ENCODE measurements at regions not wholly inside any gene's neighbourhood (a gene's known extent, or its start where the extent isn't known, plus 50 kb on each side); places are given as distances from the start of the nearest gene placed in this dataset.

DNA sequence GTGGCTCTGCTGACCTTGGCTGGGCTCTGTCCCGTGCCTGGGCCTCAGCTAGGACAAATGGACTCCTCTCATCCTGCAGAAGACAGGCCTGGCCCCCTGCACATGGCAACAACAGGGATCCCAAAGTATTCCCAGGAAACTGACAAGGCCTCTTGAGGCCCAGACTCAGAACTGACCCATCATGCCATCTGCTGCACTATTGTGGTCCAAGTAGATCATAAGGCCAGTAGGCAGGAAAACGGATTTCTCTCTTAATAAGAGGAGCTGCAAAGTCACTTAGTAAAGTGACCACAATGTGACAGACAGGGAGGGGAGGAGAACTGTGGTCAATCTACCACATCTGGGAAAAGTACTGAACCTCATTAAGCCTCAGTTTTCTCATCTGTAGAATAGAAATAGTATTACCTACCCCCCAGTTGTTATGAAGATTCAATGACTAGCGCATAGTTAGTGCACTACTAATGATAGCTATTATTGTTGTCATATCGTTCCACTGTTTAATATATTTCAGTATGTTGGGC, 62.1 kb upstream of the TNRC6A start:
- TF ChIP-seq, protein P1, sequence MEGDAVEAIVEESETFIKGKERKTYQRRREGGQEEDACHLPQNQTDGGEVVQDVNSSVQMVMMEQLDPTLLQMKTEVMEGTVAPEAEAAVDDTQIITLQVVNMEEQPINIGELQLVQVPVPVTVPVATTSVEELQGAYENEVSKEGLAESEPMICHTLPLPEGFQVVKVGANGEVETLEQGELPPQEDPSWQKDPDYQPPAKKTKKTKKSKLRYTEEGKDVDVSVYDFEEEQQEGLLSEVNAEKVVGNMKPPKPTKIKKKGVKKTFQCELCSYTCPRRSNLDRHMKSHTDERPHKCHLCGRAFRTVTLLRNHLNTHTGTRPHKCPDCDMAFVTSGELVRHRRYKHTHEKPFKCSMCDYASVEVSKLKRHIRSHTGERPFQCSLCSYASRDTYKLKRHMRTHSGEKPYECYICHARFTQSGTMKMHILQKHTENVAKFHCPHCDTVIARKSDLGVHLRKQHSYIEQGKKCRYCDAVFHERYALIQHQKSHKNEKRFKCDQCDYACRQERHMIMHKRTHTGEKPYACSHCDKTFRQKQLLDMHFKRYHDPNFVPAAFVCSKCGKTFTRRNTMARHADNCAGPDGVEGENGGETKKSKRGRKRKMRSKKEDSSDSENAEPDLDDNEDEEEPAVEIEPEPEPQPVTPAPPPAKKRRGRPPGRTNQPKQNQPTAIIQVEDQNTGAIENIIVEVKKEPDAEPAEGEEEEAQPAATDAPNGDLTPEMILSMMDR (IDR thresholded peaks at IDR 0.05): no peak
- H3K4me3 ChIP-seq: no peak overlapping the region
- H3K27ac ChIP-seq: no peak overlapping the region
- H3K9me3 ChIP-seq: no peaks in the 10 kb centered on the region
- intact Hi-C loops (cut with DNase I): no loop called here
- ATAC-seq: no peak
- H3K27me3 ChIP-seq: no peaks in the 10 kb centered on the region
- no peaks in the 10 kb centered on the region for H3K36me3 ChIP-seq
- DNase-seq: no peak
- H3K4me1 ChIP-seq: no peaks in the 10 kb centered on the region

DNA sequence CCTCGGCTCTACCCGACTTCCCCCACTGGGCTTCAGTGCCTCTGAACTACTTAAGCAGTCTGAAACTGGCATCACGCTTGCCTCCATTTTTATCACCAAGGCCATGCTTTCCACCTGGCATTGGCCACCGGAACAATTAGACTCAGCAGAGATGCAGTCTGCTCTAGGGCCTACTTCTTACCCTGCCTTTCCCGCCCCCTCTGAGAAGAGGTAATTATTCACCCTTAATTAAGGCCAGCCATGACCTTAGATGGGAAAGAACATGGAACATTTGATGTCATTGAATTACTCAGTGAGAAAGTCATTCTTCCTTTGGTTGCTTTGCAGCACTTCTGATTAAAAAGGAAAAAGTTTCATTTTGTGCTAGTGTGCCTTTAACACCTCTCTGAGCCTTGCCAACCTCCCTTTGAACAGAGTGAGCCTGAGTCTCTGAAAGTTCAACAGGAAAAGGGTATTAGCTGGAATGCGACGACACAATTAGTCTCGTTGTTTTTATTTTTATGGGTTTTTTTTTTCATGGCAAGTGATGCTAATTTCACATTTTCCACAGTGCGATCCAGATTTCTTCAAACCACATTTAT, 60.9 kb upstream of the TNRC6A start:
- H3K4me3 ChIP-seq: no peak overlapping the region

DNA sequence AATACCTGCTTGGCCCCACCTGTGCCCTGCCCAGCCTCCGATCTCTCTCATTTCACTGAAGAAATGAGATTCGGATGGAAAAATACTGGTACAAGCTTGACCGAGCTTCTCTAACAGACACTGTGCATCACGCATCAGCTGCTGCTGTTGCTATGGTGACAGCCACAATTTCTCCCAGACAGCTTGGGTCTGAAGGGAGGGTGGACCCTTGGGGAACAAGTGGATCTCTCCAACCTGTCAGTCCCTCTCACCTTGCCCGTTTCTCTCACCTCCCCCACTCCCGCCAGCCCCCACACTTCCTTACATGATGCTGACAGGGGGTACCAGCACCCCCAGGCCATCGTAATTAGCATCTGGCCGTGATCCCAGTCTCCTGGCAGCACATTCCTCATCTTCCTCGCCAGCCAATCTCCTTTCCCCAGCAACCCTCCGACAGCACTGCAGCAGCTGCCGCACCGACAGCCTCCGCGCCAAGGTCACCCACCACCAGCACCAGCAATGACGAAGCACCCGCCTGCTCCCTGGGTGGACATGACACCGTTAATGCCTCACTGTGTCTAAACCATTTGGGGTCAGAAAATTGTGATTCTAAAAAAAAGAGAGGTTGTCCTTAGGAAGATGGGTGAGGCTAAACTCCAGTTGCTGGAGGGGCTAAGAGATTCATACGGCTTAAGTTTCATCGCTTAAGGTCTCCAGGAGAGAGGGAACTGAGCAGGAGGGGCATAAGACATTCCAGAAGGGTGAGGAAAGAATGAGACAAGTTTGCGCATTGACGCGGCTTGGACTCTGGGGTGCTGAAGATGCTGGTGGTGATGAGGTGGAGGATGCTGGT, 58.6 kb upstream of the TNRC6A start:
- no peaks in the 10 kb centered on the region for H3K36me3 ChIP-seq
- H3K9me3 ChIP-seq: no peaks in the 10 kb centered on the region
- no peaks in the 10 kb centered on the region for H3K4me1 ChIP-seq
- ATAC-seq (peak; percentile 55), DNase-seq (peak; percentile 63)
- peak overlapping the region; percentile 36 for H3K27ac ChIP-seq
- no peaks in the 10 kb centered on the region for H3K27me3 ChIP-seq
- TF ChIP-seq, protein P1 (IDR thresholded peaks at IDR 0.05): no peak
- H3K4me3 ChIP-seq: no peak overlapping the region
- intact Hi-C loops (cut with DNase I): no loop called here

More for the DNA sequence above, 60.9 kb upstream of the TNRC6A start:
- Histone ChIP-seq H3K9me3 (no peaks in the 10 kb centered on the region), H3K27me3 (no peaks in the 10 kb centered on the region), H3K4me1 (no peaks in the 10 kb centered on the region), H3K27ac (peak overlapping the region; percentile 55), H3K36me3 (no peaks in the 10 kb centered on the region)
- TF ChIP-seq, protein P1 (IDR thresholded peaks at IDR 0.05): no peak
- intact Hi-C loops (cut with DNase I): no loop called here
- no peak for DNase-seq
- ATAC-seq: no peak

DNA sequence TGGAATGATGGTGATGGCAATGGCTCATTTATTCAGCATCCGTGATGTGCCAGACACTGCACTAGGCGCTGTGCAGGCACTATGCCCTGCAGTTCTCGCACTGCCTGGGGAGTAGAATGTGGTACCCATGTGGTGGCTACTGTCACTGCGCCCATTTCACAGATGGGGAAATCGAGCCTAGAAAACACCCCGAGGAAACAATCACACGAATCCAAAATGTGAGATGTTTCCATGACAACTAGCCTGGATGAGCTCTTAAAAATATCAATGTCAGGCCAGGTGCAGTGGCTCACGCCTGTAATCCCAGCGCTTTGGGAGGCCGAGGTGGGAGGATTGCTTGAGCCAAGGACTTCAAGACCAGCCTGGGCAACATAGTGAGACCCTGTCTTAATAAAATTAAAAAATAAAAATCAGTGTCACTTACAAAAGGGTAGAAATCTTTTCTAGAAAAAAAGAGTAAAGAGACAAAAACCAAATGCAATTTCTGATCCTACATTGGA, 57.9 kb upstream of the TNRC6A start:
- peak overlapping the region; percentile 11 for H3K27ac ChIP-seq
- no peak overlapping the region for H3K4me3 ChIP-seq
- H3K36me3 ChIP-seq: no peaks in the 10 kb centered on the region
- no peaks in the 10 kb centered on the region for H3K9me3 ChIP-seq
- TF ChIP-seq, protein P1 (IDR thresholded peaks at IDR 0.05): no peak
- DNase-seq: no peak
- H3K4me1 ChIP-seq: no peaks in the 10 kb centered on the region
- H3K27me3 ChIP-seq: no peaks in the 10 kb centered on the region
- intact Hi-C loops (cut with DNase I): no loop called here
- ATAC-seq: no peak

DNA sequence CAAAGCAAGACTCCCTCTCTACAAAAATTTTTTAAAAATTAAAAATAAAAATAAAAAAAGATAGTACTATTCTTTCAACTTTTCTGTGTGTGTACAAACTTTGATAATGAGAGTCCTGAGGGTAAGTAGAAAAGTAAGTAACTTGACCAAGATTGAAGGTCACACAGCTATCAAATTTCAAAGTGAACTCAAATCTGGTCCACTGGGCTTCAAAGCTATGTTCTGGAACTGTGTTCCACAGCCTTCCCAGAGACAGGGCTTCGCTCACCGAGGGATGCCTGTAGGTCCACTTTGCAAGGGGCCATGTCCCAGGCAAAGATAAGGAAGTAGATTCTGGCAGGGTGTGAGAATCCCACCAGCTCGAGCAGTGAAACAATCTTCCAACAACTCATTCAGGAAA, 56.3 kb upstream of the TNRC6A start:
- no peak for DNase-seq
- Histone ChIP-seq H3K36me3 (no peaks in the 10 kb centered on the region), H3K27me3 (no peaks in the 10 kb centered on the region), H3K9me3 (no peaks in the 10 kb centered on the region), H3K4me1 (no peaks in the 10 kb centered on the region), H3K27ac (no peak overlapping the region), H3K4me3 (no peak overlapping the region)
- no peak for ATAC-seq
- TF ChIP-seq, protein P1 (IDR thresholded peaks at IDR 0.05): no peak
- intact Hi-C loops (cut with DNase I): no loop called here

Measured in upper lobe of right lung (tissue), 1 donor.